SK-N-SH (cell line): ENCODE measurements at regions not wholly inside any gene's neighbourhood (a gene's known extent, or its start where the extent isn't known, plus 50 kb on each side); places are given as distances from the start of the nearest gene placed in this dataset.

Experiments
- CTCF ChIA-PET: fragments of 300-600, 350-600 bp; formaldehyde crosslinking; extraction: SDS; loops from one replicate; lab custom pipeline; 2021; lab: Yijun Ruan, JAX
- POLR2A ChIA-PET: fragments of 350-600 bp; sonication (Branson Sonifier 250); formaldehyde crosslinking; extraction: SDS; loops from one replicate; lab custom pipeline; 2020; ENCODE audit warnings: antibody characterized with exemption, inconsistent platforms; lab: Yijun Ruan, JAX
- DNase-seq: peaks from one replicate; pipeline ENCODE4 v3.0.0; 2012
- H2AFZ ChIP-seq: fragments of 200-600 bp; sonication (generic); 2 replicates; pipeline ENCODE4 v1.8.1; 2016; ENCODE audit warnings: antibody characterized with exemption, mild to moderate bottlenecking, low read depth
- H3F3A ChIP-seq: fragments of 200-600 bp; sonication (generic); replicated peaks from 2 replicates; pipeline ENCODE3; 2016; ENCODE audit warnings: antibody characterized with exemption, mild to moderate bottlenecking; ENCODE audit not compliant: insufficient read depth
- H3K27ac ChIP-seq, 2 experiments: fragments of 200-500 bp in 1 of 2; fragments of 200-600 bp in 1 of 2; sonication (Bioruptor generic) in 1 of 2; sonication (generic), shearing (Covaris generic) in 1 of 2; 2 replicates each; pipeline versions ENCODE4 v1.5.1 to v1.6.1; 2014 to 2016; ENCODE audit warnings: low read depth in 2 of 2, inconsistent platforms in 1 of 2, low read length in 1 of 2, mild to moderate bottlenecking in 1 of 2, mixed read lengths in 1 of 2
- H3K27me3 ChIP-seq: fragments of 200-600 bp; sonication (generic), shearing (Covaris generic); 2 replicates; pipeline ENCODE4 v1.6.1; 2016; ENCODE audit warnings: mixed run types; ENCODE audit not compliant: insufficient read depth
- H3K36me3 ChIP-seq, 2 experiments: fragments of 200-500 bp in 1 of 2; fragments of 200-600 bp in 1 of 2; sonication (Bioruptor generic) in 1 of 2; sonication (generic) in 1 of 2; replicated peaks in 1 of 2; 2 replicates each; pipeline versions ENCODE3 to v1.5.1; 2014 to 2016; ENCODE audit warnings: low read length in 1 of 2, mild to moderate bottlenecking in 1 of 2; ENCODE audit not compliant: insufficient read depth in 2 of 2, control insufficient read depth in 1 of 2
- H3K4me1 ChIP-seq, 2 experiments: fragments of 200-500 bp in 1 of 2; fragments of 200-600 bp in 1 of 2; sonication (Bioruptor generic) in 1 of 2; sonication (generic), shearing (Covaris generic) in 1 of 2; 2 replicates each; pipeline versions ENCODE4 v1.5.1 to v1.6.1; 2014 to 2016; ENCODE audit warnings: low read depth in 1 of 2, low read length in 1 of 2, mixed run types in 1 of 2; ENCODE audit not compliant: insufficient read depth in 2 of 2, control insufficient read depth in 1 of 2
- H3K4me2 ChIP-seq: fragments of 200-600 bp; sonication (generic), shearing (Covaris generic); 2 replicates; pipeline ENCODE4 v1.6.1; 2017; ENCODE audit warnings: mixed run types
- H3K4me3 ChIP-seq, 2 experiments: fragments of 200-500 bp in 1 of 2; fragments of 200-600 bp in 1 of 2; sonication (Bioruptor generic) in 1 of 2; sonication (generic), shearing (Covaris generic) in 1 of 2; 2 replicates each; pipeline versions ENCODE4 v1.5.1 to v1.8.1; 2014 to 2016; ENCODE audit warnings: low read depth in 2 of 2, inconsistent platforms in 1 of 2, low read length in 1 of 2, mild to moderate bottlenecking in 1 of 2, mixed read lengths in 1 of 2, moderate library complexity in 1 of 2
- H3K79me2 ChIP-seq: fragments of 200-600 bp; sonication (generic); 2 replicates; pipeline ENCODE4 v1.8.1; 2017; ENCODE audit warnings: mild to moderate bottlenecking; ENCODE audit not compliant: insufficient read depth
- H3K9ac ChIP-seq: fragments of 200-600 bp; sonication (generic); 2 replicates; pipeline ENCODE4 v1.6.1; 2017; ENCODE audit warnings: mixed run types
- H3K9me2 ChIP-seq: fragments of 200-600 bp; sonication (generic); 2 replicates; pipeline ENCODE4 v1.6.1; 2017; ENCODE audit warnings: mixed run types
- H3K9me3 ChIP-seq: fragments of 200-600 bp; sonication (generic); 2 replicates; pipeline ENCODE4 v1.6.1; 2017; ENCODE audit warnings: mixed run types, mild to moderate bottlenecking, moderate library complexity
- H4K20me1 ChIP-seq: fragments of 200-600 bp; sonication (generic); 2 replicates; pipeline ENCODE4 v1.6.1; 2017; ENCODE audit warnings: mild to moderate bottlenecking, mixed run types; ENCODE audit not compliant: insufficient read depth
- CHD2 ChIP-seq: fragments of 150-350 bp; IDR thresholded peaks from 2 replicates; pipeline ENCODE4 v1.6.1; 2018; ENCODE audit warnings: low read length; ENCODE audit not compliant: partially characterized antibody
- EP300 ChIP-seq, 2 experiments: IDR thresholded peaks; 2 replicates each; pipeline versions ENCODE4 v1.4.0 to v1.6.1; 2012; ENCODE audit warnings: borderline replicate concordance in 1 of 2, low read depth in 1 of 2, low read length in 1 of 2
- GABPA ChIP-seq: IDR thresholded peaks from 2 replicates; pipeline ENCODE4 v1.4.0; 2012; ENCODE audit warnings: low read depth, mild to moderate bottlenecking
- GATA2 ChIP-seq: sonication (generic); formaldehyde crosslinking; IDR thresholded peaks from 2 replicates; pipeline ENCODE4 v1.5.0; 2020; ENCODE audit warnings: mild to moderate bottlenecking, missing genetic modification reagents
- JUND ChIP-seq: IDR thresholded peaks from 2 replicates; pipeline ENCODE4 v1.4.0; 2012
- MEF2A ChIP-seq: IDR thresholded peaks from 2 replicates; pipeline ENCODE4 v1.4.0; 2012; ENCODE audit warnings: low read depth, borderline replicate concordance
- NFIC ChIP-seq: IDR thresholded peaks from 2 replicates; pipeline ENCODE4 v1.4.0; 2012; ENCODE audit warnings: borderline replicate concordance
- NRF1 ChIP-seq: IDR thresholded peaks from 2 replicates; pipeline ENCODE4 v1.6.1; 2012; ENCODE audit warnings: low read depth, mild to moderate bottlenecking, low read length
- POLR2AphosphoS5 ChIP-seq: IDR thresholded peaks from 2 replicates; pipeline ENCODE4 v1.6.1; 2012; ENCODE audit warnings: low read depth, low read length
- RAD21 ChIP-seq: IDR thresholded peaks from 2 replicates; pipeline ENCODE4 v1.6.1; 2012; ENCODE audit warnings: mild to moderate bottlenecking, low read length
- SIN3A ChIP-seq: IDR thresholded peaks from 2 replicates; pipeline ENCODE4 v1.6.1; 2012; ENCODE audit warnings: low read depth, mild to moderate bottlenecking, low read length, moderate library complexity, borderline replicate concordance
- TAF1 ChIP-seq: IDR thresholded peaks from 2 replicates; pipeline ENCODE4 v1.6.1; 2012; ENCODE audit warnings: low read depth, mild to moderate bottlenecking, low read length, moderate library complexity, borderline replicate concordance
- WGBS: methylation state at CpG from one replicate; pipeline ENCODE4 v1.1.6; 2017; ENCODE audit warnings: low lambda C conversion rate; 5-methylcytosine and 5-hydroxymethylcytosine counted together
- TF ChIP-seq, protein P1 (sequence below): IDR thresholded peaks from 2 replicates; pipeline ENCODE4 v1.4.0; 2012; ENCODE audit warnings: low read depth, borderline replicate concordance
- TF ChIP-seq, protein P2 (sequence below): fragments of 150-350 bp; IDR thresholded peaks from 2 replicates; pipeline ENCODE4 v1.6.1; 2017; ENCODE audit warnings: antibody characterized with exemption, low read length, low read depth, borderline replicate concordance
- TF ChIP-seq, protein P3 (sequence below): IDR thresholded peaks from 2 replicates; pipeline ENCODE4 v1.6.1; 2012; ENCODE audit warnings: mild to moderate bottlenecking, low read depth, low read length, moderate library complexity
- TF ChIP-seq, protein P4 (sequence below): fragments of 150-350 bp; IDR thresholded peaks from 2 replicates; pipeline ENCODE4 v1.6.1; 2016; ENCODE audit warnings: mild to moderate bottlenecking, low read depth, low read length
- TF ChIP-seq, protein P5 (sequence below): IDR thresholded peaks from 2 replicates; pipeline ENCODE4 v1.4.0; 2012; ENCODE audit warnings: low read depth, borderline replicate concordance

DNA sequence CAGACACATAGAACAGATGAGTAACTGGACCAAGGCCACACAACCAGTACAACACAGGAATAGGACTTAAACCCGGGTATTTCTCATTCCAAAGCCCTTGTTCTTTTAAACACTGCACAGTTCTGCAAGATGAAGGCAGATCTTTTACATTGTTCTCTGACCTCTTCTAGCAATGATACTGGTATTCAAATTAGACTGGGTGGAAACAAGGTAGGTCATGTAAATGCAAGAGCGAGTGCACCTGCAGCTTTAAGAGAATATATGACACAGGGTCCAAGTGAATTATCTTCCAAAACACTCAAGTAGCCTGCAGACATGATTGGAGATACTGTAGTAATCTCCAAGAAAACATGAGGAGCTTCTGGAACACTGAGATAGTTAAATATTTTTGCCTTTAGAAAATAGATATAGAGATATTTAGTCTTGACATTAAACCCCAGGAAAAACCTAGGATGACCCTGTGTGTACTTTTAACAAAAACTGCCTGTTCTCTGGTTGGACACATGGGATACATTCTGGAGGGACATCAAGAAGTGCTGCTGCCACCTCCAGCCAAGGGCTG lies 130.6 kb upstream of the EPB41L4A start:
- Histone ChIP-seq H3K9ac (no peak overlapping the region), H3K27me3 (no peaks in the 10 kb centered on the region), H3K9me2 (no peaks in the 10 kb centered on the region), H3K9me3 (no peaks in the 10 kb centered on the region), H3K79me2 (no peaks in the 10 kb centered on the region), H3K36me3 (no peaks in the 10 kb centered on the region), H2AFZ (no peak overlapping the region), H3F3A (no peaks in the 10 kb centered on the region), H3K27ac (no peak overlapping the region), H3K4me2 (no peak overlapping the region), H3K4me1 (peaks cover 0 to 3% of the 10 kb centered on the region in 2 experiments; a peak in 1 of 4 replicates), H3K4me3 (no peak overlapping the region), H4K20me1 (no peaks in the 10 kb centered on the region)
- ChIA-PET POLR2A (no interaction called here), CTCF (interaction anchor here (1.1 to 10.8 kb wide), 4 partner anchors 37 to 298 kb away, joined by 3 to 112 read pairs (median 3); no protein-coding TSS in a partner anchor)
- DNase-seq, result no peak
- 35% methylated on average over 2 of the region's 2 CpGs for WGBS
- TF ChIP-seq EP300 (IDR thresholded peaks at IDR 0.05; ENCODE audit: borderline replicate concordance in 1 of 2, low read depth in 1 of 2, low read length in 1 of 2) (no peak), GABPA (no peak)

DNA sequence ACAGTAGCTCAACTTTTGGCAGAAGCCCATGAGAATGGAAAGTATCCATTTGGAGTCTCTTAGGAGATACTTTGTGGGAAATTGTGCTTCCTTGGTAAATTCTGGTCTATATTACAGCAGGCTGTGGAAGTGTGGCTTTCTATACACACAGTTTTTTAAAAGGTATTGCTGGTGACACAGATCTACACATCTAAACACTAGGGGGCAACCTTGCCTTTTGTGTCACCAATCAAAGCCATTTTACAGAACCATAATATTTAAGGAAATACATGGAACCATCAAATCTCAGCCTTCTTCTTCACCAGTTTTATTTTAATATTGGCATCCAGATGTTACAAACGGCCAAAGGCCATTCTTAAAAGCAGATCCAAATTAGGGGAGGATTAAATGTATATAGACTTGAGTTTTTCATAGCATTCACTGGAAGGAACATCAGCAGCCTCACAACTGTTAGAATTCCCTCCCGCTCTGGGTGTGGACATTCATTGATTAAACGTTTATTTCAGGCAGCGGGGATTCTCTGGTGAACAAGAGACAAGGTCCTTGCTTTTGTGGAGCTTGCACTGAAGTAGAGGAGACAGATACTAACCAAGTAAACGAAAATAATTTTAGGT lies 132.4 kb upstream of the EPB41L4A start:
- no peaks in the 10 kb centered on the region for H3K9me3 ChIP-seq
- H2AFZ ChIP-seq, result peak overlapping the region; percentile 17; the same call in 1 of the 2 replicates
- H3K36me3 ChIP-seq, result no peaks in the 10 kb centered on the region
- H3K4me3 ChIP-seq, result no peak overlapping the region; a peak in 1 of 4 replicates
- ChIA-PET POLR2A (no interaction called here), CTCF (interaction anchor here (0.6 to 10.8 kb wide), 43 partner anchors 9 to 333 kb away, joined by 3 to 112 read pairs (median 4); partner anchors contain the start of gene APC)
- H3K9ac ChIP-seq, result no peak overlapping the region
- peak; percentile 42 for DNase-seq
- H3K27me3 ChIP-seq, result no peaks in the 10 kb centered on the region
- H3K27ac ChIP-seq, result no peak overlapping the region
- H4K20me1 ChIP-seq, result no peaks in the 10 kb centered on the region
- no peak overlapping the region for H3K4me2 ChIP-seq
- no peaks in the 10 kb centered on the region for H3F3A ChIP-seq
- 39% methylated on average over 5 of the region's 5 CpGs for WGBS
- peaks cover 0 to 3% of the 10 kb centered on the region in 2 experiments; a peak in 1 of 4 replicates for H3K4me1 ChIP-seq
- no peaks in the 10 kb centered on the region for H3K9me2 ChIP-seq
- no peaks in the 10 kb centered on the region for H3K79me2 ChIP-seq
- TF ChIP-seq, protein P1, sequence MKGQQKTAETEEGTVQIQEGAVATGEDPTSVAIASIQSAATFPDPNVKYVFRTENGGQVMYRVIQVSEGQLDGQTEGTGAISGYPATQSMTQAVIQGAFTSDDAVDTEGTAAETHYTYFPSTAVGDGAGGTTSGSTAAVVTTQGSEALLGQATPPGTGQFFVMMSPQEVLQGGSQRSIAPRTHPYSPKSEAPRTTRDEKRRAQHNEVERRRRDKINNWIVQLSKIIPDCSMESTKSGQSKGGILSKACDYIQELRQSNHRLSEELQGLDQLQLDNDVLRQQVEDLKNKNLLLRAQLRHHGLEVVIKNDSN, result no peak
- no peak for TF ChIP-seq CHD2
- TF ChIP-seq, protein P2, sequence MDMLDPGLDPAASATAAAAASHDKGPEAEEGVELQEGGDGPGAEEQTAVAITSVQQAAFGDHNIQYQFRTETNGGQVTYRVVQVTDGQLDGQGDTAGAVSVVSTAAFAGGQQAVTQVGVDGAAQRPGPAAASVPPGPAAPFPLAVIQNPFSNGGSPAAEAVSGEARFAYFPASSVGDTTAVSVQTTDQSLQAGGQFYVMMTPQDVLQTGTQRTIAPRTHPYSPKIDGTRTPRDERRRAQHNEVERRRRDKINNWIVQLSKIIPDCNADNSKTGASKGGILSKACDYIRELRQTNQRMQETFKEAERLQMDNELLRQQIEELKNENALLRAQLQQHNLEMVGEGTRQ, result no peak
- TF ChIP-seq JUND, result no peak
- TF ChIP-seq, protein P3, sequence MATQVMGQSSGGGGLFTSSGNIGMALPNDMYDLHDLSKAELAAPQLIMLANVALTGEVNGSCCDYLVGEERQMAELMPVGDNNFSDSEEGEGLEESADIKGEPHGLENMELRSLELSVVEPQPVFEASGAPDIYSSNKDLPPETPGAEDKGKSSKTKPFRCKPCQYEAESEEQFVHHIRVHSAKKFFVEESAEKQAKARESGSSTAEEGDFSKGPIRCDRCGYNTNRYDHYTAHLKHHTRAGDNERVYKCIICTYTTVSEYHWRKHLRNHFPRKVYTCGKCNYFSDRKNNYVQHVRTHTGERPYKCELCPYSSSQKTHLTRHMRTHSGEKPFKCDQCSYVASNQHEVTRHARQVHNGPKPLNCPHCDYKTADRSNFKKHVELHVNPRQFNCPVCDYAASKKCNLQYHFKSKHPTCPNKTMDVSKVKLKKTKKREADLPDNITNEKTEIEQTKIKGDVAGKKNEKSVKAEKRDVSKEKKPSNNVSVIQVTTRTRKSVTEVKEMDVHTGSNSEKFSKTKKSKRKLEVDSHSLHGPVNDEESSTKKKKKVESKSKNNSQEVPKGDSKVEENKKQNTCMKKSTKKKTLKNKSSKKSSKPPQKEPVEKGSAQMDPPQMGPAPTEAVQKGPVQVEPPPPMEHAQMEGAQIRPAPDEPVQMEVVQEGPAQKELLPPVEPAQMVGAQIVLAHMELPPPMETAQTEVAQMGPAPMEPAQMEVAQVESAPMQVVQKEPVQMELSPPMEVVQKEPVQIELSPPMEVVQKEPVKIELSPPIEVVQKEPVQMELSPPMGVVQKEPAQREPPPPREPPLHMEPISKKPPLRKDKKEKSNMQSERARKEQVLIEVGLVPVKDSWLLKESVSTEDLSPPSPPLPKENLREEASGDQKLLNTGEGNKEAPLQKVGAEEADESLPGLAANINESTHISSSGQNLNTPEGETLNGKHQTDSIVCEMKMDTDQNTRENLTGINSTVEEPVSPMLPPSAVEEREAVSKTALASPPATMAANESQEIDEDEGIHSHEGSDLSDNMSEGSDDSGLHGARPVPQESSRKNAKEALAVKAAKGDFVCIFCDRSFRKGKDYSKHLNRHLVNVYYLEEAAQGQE, result no peak
- TF ChIP-seq, protein P4, sequence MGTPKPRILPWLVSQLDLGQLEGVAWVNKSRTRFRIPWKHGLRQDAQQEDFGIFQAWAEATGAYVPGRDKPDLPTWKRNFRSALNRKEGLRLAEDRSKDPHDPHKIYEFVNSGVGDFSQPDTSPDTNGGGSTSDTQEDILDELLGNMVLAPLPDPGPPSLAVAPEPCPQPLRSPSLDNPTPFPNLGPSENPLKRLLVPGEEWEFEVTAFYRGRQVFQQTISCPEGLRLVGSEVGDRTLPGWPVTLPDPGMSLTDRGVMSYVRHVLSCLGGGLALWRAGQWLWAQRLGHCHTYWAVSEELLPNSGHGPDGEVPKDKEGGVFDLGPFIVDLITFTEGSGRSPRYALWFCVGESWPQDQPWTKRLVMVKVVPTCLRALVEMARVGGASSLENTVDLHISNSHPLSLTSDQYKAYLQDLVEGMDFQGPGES, result no peak
- TF ChIP-seq TAF1, result no peak
- TF ChIP-seq MEF2A, result no peak
- TF ChIP-seq GATA2 (CRISPR knock-in tag), result no peak
- peak; percentile 95 for TF ChIP-seq RAD21
- TF ChIP-seq, protein P5, sequence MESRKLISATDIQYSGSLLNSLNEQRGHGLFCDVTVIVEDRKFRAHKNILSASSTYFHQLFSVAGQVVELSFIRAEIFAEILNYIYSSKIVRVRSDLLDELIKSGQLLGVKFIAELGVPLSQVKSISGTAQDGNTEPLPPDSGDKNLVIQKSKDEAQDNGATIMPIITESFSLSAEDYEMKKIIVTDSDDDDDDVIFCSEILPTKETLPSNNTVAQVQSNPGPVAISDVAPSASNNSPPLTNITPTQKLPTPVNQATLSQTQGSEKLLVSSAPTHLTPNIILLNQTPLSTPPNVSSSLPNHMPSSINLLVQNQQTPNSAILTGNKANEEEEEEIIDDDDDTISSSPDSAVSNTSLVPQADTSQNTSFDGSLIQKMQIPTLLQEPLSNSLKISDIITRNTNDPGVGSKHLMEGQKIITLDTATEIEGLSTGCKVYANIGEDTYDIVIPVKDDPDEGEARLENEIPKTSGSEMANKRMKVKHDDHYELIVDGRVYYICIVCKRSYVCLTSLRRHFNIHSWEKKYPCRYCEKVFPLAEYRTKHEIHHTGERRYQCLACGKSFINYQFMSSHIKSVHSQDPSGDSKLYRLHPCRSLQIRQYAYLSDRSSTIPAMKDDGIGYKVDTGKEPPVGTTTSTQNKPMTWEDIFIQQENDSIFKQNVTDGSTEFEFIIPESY, result no peak
- no peak for TF ChIP-seq NFIC
- TF ChIP-seq POLR2AphosphoS5, result no peak
- TF ChIP-seq NRF1, result no peak
- TF ChIP-seq SIN3A, result no peak
